Colonic mucosa (tissue), 4 donors: ENCODE measurements at regions not wholly inside any gene's neighbourhood (a gene's known extent, or its start where the extent isn't known, plus 50 kb on each side); places are given as distances from the start of the nearest gene placed in this dataset.
"Not testable (repeated sequence)": the region's sequence is repeated elsewhere in the genome, so short reads cannot be mapped to it uniquely, and the experiment has no call there.

ENCODE experiments used
- DNase-seq: peaks from one replicate; pipeline ENCODE4 v3.0.0-alpha.2; 2020
- H3K27ac ChIP-seq: fragments of 200-600 bp; one replicate; pipeline ENCODE4 v1.8.0; 2021
- H3K27me3 ChIP-seq: fragments of 200-600 bp; one replicate; pipeline ENCODE4 v1.8.0; 2021
- H3K36me3 ChIP-seq: fragments of 200-600 bp; one replicate; pipeline ENCODE4 v1.8.0; 2021
- H3K4me1 ChIP-seq: fragments of 200-600 bp; one replicate; pipeline ENCODE4 v1.8.0; 2021; ENCODE audit warnings: mild to moderate bottlenecking
- H3K4me3 ChIP-seq: fragments of 200-600 bp; one replicate; pipeline ENCODE4 v1.8.0; 2021
- H3K9ac ChIP-seq, 2 donors: one replicate each; pipeline ENCODE4 v1.7.0; 2013; ENCODE audit warnings: control low read depth in 2 of 2, low read depth in 2 of 2, low read length in 2 of 2
- H3K9me3 ChIP-seq: fragments of 200-600 bp; one replicate; pipeline ENCODE4 v1.8.0; 2021
- intact Hi-C: fragments of 100-400 bp; cut with DNase I; formaldehyde crosslinking; loops from one replicate; pipeline ENCODE4 v1.14.1; 2022
- TF ChIP-seq, protein P1 (sequence below): fragments of 200-600 bp; IDR thresholded peaks from one replicate; pipeline ENCODE4 v1.8.0; 2022; ENCODE audit warnings: antibody characterized with exemption, mild to moderate bottlenecking
- donor health status: healthy.
- donor health status: DM: no; HTN: no; CAD: no.
- donor health status: DM: no; HTN: no; CAD: no.

DNA sequence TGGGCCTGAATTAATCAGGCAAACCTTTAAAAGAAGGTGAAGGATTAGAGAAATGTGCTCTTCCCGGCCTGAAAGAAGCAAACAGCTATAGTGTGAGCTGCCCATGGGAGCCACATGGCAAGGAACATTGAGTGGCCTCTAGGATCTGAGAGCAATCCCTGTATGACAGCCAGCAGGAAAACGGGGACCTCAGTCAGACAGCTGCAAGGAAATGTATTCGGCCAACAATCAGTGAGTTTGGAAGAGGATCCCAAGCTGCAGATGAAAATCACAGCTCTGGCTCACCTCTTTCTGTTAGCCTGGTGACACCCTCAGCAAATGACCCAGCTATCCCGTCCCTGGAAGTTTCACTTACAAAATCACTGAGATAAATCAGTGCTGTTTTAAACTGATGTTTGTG lies 309.2 kb downstream of the SH3GL2 start:
- Histone ChIP-seq H3K9ac (no peak overlapping the region), H3K36me3 (no peaks in the 10 kb centered on the region), H3K9me3 (no peaks in the 10 kb centered on the region), H3K27ac (no peak overlapping the region), H3K27me3 (no peaks in the 10 kb centered on the region), H3K4me3 (no peak overlapping the region), H3K4me1 (no peaks in the 10 kb centered on the region)
- TF ChIP-seq, protein P1, sequence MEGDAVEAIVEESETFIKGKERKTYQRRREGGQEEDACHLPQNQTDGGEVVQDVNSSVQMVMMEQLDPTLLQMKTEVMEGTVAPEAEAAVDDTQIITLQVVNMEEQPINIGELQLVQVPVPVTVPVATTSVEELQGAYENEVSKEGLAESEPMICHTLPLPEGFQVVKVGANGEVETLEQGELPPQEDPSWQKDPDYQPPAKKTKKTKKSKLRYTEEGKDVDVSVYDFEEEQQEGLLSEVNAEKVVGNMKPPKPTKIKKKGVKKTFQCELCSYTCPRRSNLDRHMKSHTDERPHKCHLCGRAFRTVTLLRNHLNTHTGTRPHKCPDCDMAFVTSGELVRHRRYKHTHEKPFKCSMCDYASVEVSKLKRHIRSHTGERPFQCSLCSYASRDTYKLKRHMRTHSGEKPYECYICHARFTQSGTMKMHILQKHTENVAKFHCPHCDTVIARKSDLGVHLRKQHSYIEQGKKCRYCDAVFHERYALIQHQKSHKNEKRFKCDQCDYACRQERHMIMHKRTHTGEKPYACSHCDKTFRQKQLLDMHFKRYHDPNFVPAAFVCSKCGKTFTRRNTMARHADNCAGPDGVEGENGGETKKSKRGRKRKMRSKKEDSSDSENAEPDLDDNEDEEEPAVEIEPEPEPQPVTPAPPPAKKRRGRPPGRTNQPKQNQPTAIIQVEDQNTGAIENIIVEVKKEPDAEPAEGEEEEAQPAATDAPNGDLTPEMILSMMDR = no peak
- intact Hi-C loops = no loop called here
- no peak for DNase-seq

DNA sequence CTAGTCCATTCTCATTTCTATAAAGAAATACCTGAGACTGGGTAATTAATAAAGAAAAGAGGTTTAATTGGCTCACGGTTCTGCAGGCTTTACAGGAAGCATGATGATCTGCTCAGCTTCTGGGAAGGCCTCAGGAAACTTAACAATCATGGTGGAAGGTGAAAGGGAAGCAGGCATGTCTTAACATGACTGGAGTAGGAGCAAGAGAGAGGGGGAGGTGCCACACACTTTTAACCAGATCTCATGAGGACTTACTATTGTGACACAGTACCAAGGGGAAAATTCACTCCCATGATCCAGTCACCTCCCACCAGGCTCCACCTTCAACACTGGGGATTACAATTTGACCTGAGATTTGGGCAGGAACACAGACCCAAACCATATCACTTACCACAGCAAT lies 310.1 kb downstream of the SH3GL2 start:
- DNase-seq, H3K4me1 ChIP-seq, H3K9me3 ChIP-seq, H3K27me3 ChIP-seq, H3K36me3 ChIP-seq, H3K9ac ChIP-seq, H3K4me3 ChIP-seq, intact Hi-C loops, H3K27ac ChIP-seq: not testable (repeated sequence)

DNA sequence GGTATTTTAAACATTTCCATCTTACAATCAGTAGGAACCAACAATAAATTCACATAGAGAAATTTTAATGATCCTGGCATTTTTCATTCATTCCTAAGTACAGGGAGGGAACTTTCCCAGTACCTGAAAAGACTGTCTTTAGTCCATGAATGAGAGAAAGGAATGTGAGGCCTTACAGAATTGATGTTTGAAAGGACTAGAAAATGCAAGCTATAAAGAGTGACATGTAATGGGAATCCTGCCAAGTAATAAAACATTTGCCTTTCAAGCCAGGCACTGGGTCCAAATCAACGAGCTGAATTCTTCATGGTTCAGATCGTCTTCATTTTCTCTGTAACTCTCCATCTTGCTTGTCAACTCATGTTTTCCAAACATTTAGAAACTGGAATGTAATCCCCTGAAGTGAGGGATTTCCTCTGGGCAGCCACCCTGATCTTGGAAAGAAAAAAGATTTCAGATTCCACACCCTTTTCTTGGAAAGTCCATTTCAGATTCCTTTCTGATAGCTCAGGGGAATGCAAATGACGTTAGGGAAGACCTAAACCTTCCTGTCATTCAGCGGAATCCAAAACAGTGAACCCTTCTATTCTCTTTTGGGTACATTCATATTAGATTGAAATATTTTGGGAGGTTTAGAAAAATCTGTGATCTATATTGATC lies 315.8 kb downstream of the SH3GL2 start:
- DNase-seq = no peak
- Histone ChIP-seq H3K27me3 (no peaks in the 10 kb centered on the region), H3K27ac (no peak overlapping the region), H3K9me3 (no peaks in the 10 kb centered on the region), H3K4me1 (no peaks in the 10 kb centered on the region), H3K4me3 (no peak overlapping the region), H3K36me3 (no peaks in the 10 kb centered on the region), H3K9ac (no peak overlapping the region)
- TF ChIP-seq, protein P1 = no peak
- intact Hi-C loops = no loop called here

DNA sequence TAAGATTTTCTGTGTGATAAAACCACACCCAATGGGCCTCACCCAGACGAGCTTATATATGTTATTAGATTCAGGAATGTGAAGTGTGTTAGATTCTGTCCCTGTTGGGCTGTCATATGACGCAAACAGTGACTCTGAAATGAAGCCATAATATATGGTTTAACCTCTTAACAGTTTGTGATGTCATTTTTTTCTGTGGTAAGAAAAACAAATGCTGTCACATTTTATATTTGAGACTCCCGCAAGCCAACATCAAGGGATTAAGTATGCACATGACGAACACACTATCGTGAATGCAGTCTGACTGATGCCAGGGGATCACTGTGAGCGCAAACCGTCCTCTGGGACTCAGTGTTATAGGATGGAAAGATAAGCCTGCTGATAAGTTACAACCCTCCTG lies 321.7 kb downstream of the SH3GL2 start:
- Histone ChIP-seq H3K27ac (no peak overlapping the region), H3K36me3 (no peaks in the 10 kb centered on the region), H3K4me3 (no peak overlapping the region), H3K4me1 (no peaks in the 10 kb centered on the region), H3K9ac (no peak overlapping the region), H3K27me3 (no peaks in the 10 kb centered on the region), H3K9me3 (no peaks in the 10 kb centered on the region)
- intact Hi-C loops = loop anchor here (10.0 kb wide), 1 partner anchor 154 kb away; no protein-coding TSS in a partner anchor
- TF ChIP-seq, protein P1 = no peak
- DNase-seq = no peak

DNA sequence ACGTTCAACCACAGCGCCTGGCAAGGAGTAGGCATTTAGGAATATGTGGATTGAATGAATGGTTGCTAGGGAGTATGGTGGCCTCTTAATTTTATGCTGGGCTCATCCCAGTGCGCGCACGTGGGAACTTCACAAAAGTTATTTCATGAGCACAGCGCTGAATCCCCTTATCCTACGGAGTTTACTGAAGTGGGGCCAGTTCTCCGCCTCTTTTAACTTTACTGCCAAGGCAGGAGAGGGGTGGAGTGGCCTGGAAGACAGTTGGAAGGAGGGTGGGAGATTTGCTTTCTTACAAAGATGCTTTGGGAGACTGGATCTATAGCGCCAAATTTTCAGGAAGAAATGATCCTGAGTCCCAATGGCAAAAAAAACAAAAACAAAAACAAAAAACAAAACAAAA lies 326.5 kb downstream of the SH3GL2 start:
- TF ChIP-seq, protein P1 = no peak
- peaks cover 6% of the 10 kb centered on the region for H3K27me3 ChIP-seq
- H3K36me3 ChIP-seq = no peaks in the 10 kb centered on the region
- DNase-seq = peak; percentile 31
- peak overlapping the region; percentile 59 for H3K4me3 ChIP-seq
- no peaks in the 10 kb centered on the region for H3K9me3 ChIP-seq
- no peak overlapping the region for H3K27ac ChIP-seq
- H3K9ac ChIP-seq = peak overlapping the region in 1 of 2 donors; percentile 95
- H3K4me1 ChIP-seq = no peaks in the 10 kb centered on the region
- intact Hi-C loops = loop anchor here (10.0 kb wide), 1 partner anchor 149 kb away; no protein-coding TSS in a partner anchor

DNA sequence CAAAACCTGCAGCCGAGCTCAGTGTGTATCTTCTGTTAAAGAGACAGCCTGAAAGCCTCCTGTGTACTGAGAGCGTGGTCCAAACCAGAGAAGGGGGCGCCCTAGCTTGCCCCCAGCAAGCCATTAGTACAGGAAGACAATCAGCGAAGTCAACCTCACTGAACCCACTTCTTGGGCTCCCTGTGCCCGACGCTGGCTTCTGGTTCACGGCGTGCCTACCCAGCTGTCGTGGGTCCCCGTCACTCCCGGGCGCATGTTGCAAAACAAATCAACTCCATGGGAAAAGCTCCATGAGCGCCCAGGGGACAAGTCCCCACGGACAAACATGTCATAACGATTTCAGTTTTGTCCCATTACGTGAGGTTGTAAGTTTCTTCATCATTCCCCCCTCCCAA lies 326.9 kb downstream of the SH3GL2 start:
- Histone ChIP-seq H3K4me3 (peak overlapping the region; percentile 59), H3K27ac (peak overlapping the region; percentile 76), H3K9me3 (no peaks in the 10 kb centered on the region), H3K9ac (peak overlapping the region; percentile 83 to 95), H3K4me1 (no peaks in the 10 kb centered on the region), H3K27me3 (peaks cover 6% of the 10 kb centered on the region), H3K36me3 (no peaks in the 10 kb centered on the region)
- TF ChIP-seq, protein P1 = no peak
- intact Hi-C loops = loop anchor here (10.0 kb wide), 1 partner anchor 149 kb away; no protein-coding TSS in a partner anchor
- DNase-seq = peak; percentile 39
